SK-N-SH treated with all-trans-retinoic acid at 6 μM for 48 hours (cell line): ENCODE measurements at regions not wholly inside any gene's neighbourhood (a gene's known extent, or its start where the extent isn't known, plus 50 kb on each side); places are given as distances from the start of the nearest gene placed in this dataset.
A peak's percentile ranks its signal among the peaks of the same experiment; 100 is the strongest.

Experiments
- ATAC-seq: fragments of 200-7000 bp; cut with Tn5 transposase; 3 replicates; pipeline ENCODE4 v1.9.1; 2020; ENCODE audit warnings: mild to moderate bottlenecking, moderate library complexity
- ARNTL ChIP-seq: fragments of 450-650 bp; formaldehyde crosslinking; IDR thresholded peaks from 2 replicates; pipeline ENCODE4 v1.5.0; 2020; ENCODE audit warnings: low read depth, mild to moderate bottlenecking, moderate library complexity, borderline replicate concordance
- BACH2 ChIP-seq: fragments of 250-450 bp; sonication (Bioruptor Pico); IDR thresholded peaks from 2 replicates; pipeline ENCODE4 v1.9.0; 2021; ENCODE audit warnings: mild to moderate bottlenecking, borderline replicate concordance
- CREB5 ChIP-seq: fragments of 250-450 bp; sonication (Bioruptor Pico); IDR thresholded peaks from 2 replicates; pipeline ENCODE4 v1.5.1; 2020; ENCODE audit warnings: low read depth, mild to moderate bottlenecking, moderate library complexity
- CSDC2 ChIP-seq: fragments of 250-450 bp; sonication (Bioruptor Pico); IDR thresholded peaks from 2 replicates; pipeline ENCODE4 v1.5.0; 2020; ENCODE audit warnings: mild to moderate bottlenecking, moderate library complexity
- ESRRG ChIP-seq: fragments of 250-450 bp; sonication (Bioruptor Pico); IDR thresholded peaks from 2 replicates; pipeline ENCODE4 v1.6.1; 2021; ENCODE audit warnings: mild to moderate bottlenecking
- GLIS3 ChIP-seq: fragments of 250-450 bp; sonication (Bioruptor Pico); IDR thresholded peaks from 2 replicates; pipeline ENCODE4 v1.5.0; 2020; ENCODE audit warnings: mild to moderate bottlenecking, moderate library complexity
- ISL1 ChIP-seq: fragments of 250-450 bp; sonication (Bioruptor Pico); IDR thresholded peaks from 2 replicates; pipeline ENCODE4 v2.1.2; 2022; ENCODE audit warnings: mild to moderate bottlenecking, moderate library complexity
- OSR1 ChIP-seq: fragments of 250-450 bp; sonication (Bioruptor Pico); IDR thresholded peaks from 2 replicates; pipeline ENCODE4 v1.8.0; 2022; ENCODE audit warnings: moderate library complexity, mild to moderate bottlenecking, inconsistent platforms
- PATZ1 ChIP-seq: fragments of 250-450 bp; sonication (Bioruptor Pico); IDR thresholded peaks from 2 replicates; pipeline ENCODE4 v1.8.0; 2020; ENCODE audit warnings: mild to moderate bottlenecking, moderate library complexity, borderline replicate concordance
- PPARA ChIP-seq: fragments of 250-450 bp; sonication (Bioruptor Pico); IDR thresholded peaks from 2 replicates; pipeline ENCODE4 v1.5.0; 2020; ENCODE audit warnings: mild to moderate bottlenecking, borderline replicate concordance
- RARB ChIP-seq: fragments of 250-450 bp; sonication (Bioruptor Pico); IDR thresholded peaks from 2 replicates; pipeline ENCODE4 v1.8.0; 2021; ENCODE audit warnings: mild to moderate bottlenecking, moderate library complexity
- TCF4 ChIP-seq: fragments of 250-450 bp; sonication (Bioruptor Pico); IDR thresholded peaks from 2 replicates; pipeline ENCODE4 v1.8.0; 2021; ENCODE audit warnings: mild to moderate bottlenecking, moderate library complexity, borderline replicate concordance
- TOX ChIP-seq: fragments of 250-450 bp; sonication (Bioruptor Pico); IDR thresholded peaks from 2 replicates; pipeline ENCODE4 v1.8.0; 2021; ENCODE audit warnings: mild to moderate bottlenecking, moderate library complexity, borderline replicate concordance
- ZC3H10 ChIP-seq: fragments of 250-450 bp; sonication (Bioruptor Pico); IDR thresholded peaks from 2 replicates; pipeline ENCODE4 v1.5.1; 2021; ENCODE audit warnings: mild to moderate bottlenecking, moderate library complexity
- ZFP3 ChIP-seq: fragments of 250-450 bp; sonication (Bioruptor Pico); IDR thresholded peaks from 2 replicates; pipeline ENCODE4 v1.5.0; 2020; ENCODE audit warnings: mild to moderate bottlenecking, moderate library complexity
- ZNF565 ChIP-seq: fragments of 450-650 bp; formaldehyde crosslinking; conservative IDR thresholded peaks from 2 replicates; pipeline ENCODE4 v1.5.0; 2020; ENCODE audit warnings: low read depth, mild to moderate bottlenecking, moderate library complexity
- ZNF70 ChIP-seq: fragments of 450-650 bp; formaldehyde crosslinking; IDR thresholded peaks from 2 replicates; pipeline ENCODE4 v1.5.0; 2020; ENCODE audit warnings: mild to moderate bottlenecking, moderate library complexity
- TF ChIP-seq, protein P1 (sequence below): fragments of 250-450 bp; sonication (Bioruptor Pico); IDR thresholded peaks from 2 replicates; pipeline ENCODE4 v1.5.0; 2020; ENCODE audit warnings: mild to moderate bottlenecking, moderate library complexity
- TF ChIP-seq, protein P2 (sequence below): fragments of 250-450 bp; sonication (Bioruptor Pico); IDR thresholded peaks from 2 replicates; pipeline ENCODE4 v1.8.0; 2021; ENCODE audit warnings: low read depth, mild to moderate bottlenecking, moderate library complexity, borderline replicate concordance

DNA sequence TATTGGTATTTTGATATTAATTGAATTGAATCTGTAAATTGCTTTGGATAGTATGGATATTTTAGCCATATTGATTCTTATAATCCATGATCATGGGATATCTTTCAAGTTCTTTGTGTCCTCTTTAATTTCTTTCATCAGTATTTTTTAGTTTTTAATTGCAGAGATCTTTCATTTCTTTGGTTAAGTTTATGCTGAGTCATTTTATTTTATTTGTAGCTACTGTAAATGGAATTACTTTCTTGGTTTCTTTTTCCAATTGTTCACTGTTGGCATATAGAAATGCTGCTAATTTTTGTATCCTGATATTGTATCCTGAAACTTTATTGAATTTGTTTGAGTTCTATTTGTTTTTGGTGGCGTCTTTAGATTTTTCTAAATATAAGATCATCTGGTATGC, 79.5 kb upstream of the DSEL start (continued):
- TF ChIP-seq PATZ1 (CRISPR knock-in tag), result no peak
- no peak for TF ChIP-seq PPARA (CRISPR knock-in tag)
- no peak for TF ChIP-seq ZNF70 (CRISPR knock-in tag)
- TF ChIP-seq, protein P1, sequence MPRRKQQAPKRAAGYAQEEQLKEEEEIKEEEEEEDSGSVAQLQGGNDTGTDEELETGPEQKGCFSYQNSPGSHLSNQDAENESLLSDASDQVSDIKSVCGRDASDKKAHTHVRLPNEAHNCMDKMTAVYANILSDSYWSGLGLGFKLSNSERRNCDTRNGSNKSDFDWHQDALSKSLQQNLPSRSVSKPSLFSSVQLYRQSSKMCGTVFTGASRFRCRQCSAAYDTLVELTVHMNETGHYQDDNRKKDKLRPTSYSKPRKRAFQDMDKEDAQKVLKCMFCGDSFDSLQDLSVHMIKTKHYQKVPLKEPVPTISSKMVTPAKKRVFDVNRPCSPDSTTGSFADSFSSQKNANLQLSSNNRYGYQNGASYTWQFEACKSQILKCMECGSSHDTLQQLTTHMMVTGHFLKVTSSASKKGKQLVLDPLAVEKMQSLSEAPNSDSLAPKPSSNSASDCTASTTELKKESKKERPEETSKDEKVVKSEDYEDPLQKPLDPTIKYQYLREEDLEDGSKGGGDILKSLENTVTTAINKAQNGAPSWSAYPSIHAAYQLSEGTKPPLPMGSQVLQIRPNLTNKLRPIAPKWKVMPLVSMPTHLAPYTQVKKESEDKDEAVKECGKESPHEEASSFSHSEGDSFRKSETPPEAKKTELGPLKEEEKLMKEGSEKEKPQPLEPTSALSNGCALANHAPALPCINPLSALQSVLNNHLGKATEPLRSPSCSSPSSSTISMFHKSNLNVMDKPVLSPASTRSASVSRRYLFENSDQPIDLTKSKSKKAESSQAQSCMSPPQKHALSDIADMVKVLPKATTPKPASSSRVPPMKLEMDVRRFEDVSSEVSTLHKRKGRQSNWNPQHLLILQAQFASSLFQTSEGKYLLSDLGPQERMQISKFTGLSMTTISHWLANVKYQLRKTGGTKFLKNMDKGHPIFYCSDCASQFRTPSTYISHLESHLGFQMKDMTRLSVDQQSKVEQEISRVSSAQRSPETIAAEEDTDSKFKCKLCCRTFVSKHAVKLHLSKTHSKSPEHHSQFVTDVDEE (CRISPR knock-in tag), result no peak
- TF ChIP-seq, all 23 proteins: peak for 0

DNA sequence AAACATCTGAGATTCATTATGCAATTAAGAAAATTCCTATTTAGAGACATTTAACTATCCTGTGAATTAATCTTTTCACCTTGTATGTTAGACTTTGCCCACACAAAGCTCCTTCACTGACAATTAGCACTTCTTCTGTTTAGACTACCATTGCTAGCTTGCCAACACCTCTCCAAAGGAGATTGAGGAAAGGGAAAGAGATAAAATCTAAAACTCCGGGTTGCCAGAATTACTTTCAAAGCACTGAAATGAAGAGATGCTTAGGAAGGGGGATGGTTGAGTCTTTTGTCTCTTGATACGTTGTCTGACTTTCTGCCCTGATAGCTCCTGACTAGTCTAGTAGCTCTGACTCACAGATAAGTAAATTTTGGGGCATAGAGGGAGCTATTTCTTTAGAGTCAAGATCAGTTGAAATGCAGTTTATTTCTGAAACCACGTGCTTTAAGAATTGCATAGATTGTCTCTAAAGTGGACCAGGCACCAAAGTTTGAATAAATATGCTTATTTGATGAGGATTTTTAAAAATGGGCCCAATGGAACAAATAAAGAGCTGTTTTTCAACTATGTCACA, 74.1 kb upstream of the DSEL start:
- 0 out of 2 replicates have a peak, but pooled peaks have one; percentile 19 for TF ChIP-seq TCF4 (CRISPR knock-in tag)
- no peak for TF ChIP-seq OSR1
- TF ChIP-seq, protein P2, sequence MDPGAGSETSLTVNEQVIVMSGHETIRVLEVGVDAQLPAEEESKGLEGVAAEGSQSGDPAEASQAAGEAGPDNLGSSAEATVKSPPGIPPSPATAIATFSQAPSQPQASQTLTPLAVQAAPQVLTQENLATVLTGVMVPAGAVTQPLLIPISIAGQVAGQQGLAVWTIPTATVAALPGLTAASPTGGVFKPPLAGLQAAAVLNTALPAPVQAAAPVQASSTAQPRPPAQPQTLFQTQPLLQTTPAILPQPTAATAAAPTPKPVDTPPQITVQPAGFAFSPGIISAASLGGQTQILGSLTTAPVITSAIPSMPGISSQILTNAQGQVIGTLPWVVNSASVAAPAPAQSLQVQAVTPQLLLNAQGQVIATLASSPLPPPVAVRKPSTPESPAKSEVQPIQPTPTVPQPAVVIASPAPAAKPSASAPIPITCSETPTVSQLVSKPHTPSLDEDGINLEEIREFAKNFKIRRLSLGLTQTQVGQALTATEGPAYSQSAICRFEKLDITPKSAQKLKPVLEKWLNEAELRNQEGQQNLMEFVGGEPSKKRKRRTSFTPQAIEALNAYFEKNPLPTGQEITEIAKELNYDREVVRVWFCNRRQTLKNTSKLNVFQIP, result no peak
- peak; percentile 82 for ATAC-seq

DNA sequence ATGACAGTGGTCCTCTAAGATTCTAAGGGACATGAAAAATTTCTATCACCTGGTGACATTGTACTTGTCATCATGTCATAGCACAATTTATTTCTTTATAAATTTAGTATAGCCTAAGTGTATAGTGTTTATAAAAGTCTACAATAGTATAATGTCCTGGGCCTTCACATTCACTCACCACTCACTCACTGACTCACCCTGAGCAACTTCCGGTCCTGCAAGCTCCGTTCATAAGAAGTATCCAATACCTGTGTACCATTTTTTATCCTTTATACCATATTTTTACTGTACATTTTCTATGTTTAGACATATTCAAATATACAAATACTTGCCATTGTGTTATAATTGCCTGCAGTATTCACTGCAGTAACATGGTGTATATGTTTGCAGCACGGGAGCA, 72.8 kb upstream of the DSEL start:
- TF ChIP-seq TOX (CRISPR knock-in tag), result no peak
- TF ChIP-seq PATZ1 (CRISPR knock-in tag), result no peak
- TF ChIP-seq ESRRG (CRISPR knock-in tag), result no peak
- TF ChIP-seq ZFP3 (CRISPR knock-in tag), result no peak
- no peak for TF ChIP-seq RARB (CRISPR knock-in tag)
- no peak for TF ChIP-seq ZNF70 (CRISPR knock-in tag)
- TF ChIP-seq ARNTL (CRISPR knock-in tag), result no peak
- TF ChIP-seq BACH2 (CRISPR knock-in tag), result no peak
- TF ChIP-seq ZNF565, result no peak
- no peak for TF ChIP-seq PPARA (CRISPR knock-in tag)
- no peak for TF ChIP-seq ISL1 (CRISPR knock-in tag)
- no peak for ATAC-seq

DNA sequence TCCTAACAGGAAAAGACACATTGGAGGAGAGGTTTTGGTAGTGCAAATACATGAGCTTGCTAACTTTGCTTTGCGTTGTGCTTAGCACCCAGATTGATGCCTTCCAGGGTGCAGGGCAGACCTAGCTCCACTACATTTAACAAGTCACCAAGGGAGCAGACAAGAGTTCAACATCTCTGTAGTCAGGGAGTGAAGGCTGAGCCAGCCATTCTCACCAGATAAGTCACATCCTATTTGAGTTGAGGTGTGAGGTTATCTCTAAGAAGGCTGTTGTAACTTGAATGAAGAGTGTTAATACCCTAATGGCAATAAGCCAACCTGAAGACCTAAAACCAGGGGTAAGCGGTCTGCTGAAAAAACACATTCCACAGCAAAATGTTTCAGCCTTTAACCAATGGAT, 69.6 kb upstream of the DSEL start:
- no peak for ATAC-seq
- TF ChIP-seq ZNF70 (CRISPR knock-in tag) (no peak), ZC3H10 (CRISPR knock-in tag) (no peak), GLIS3 (CRISPR knock-in tag) (no peak), ISL1 (CRISPR knock-in tag) (no peak), OSR1 (no peak), ZFP3 (CRISPR knock-in tag) (no peak), RARB (CRISPR knock-in tag) (no peak), CREB5 (CRISPR knock-in tag) (no peak), TCF4 (CRISPR knock-in tag) (no peak), CSDC2 (CRISPR knock-in tag) (no peak), PATZ1 (CRISPR knock-in tag) (no peak), ZNF565 (no peak), ESRRG (CRISPR knock-in tag) (no peak), TOX (CRISPR knock-in tag) (no peak)
- TF ChIP-seq, protein P1 (CRISPR knock-in tag), result no peak
